Gastrocnemius medialis (tissue), 4 donors: ENCODE measurements at regions not wholly inside any gene's neighbourhood (a gene's known extent, or its start where the extent isn't known, plus 50 kb on each side); places are given as distances from the start of the nearest gene placed in this dataset.
"Not testable (repeated sequence)": the region's sequence is repeated elsewhere in the genome, so short reads cannot be mapped to it uniquely, and the experiment has no call there.

Experiments
- ATAC-seq, 2 donors: fragments of 150-250 bp; one replicate each; pipeline ENCODE4 v1.9.1; 2016
- DNase-seq, 2 donors: peaks; one replicate each; pipeline ENCODE4 v3.0.0-alpha.2; 2019
- H3K27ac ChIP-seq, 4 donors: fragments of 200-600 bp; sonication (generic); 1 replicate in 1 of 4; 2 replicates in 3 of 4; pipeline ENCODE4 v1.5.1; 2016 to 2018; ENCODE audit warnings: mild to moderate bottlenecking in 2 of 4, moderate library complexity in 1 of 4
- H3K27me3 ChIP-seq, 3 donors: fragments of 200-600 bp; sonication (generic) in 2 of 3; 1 replicate in 1 of 3; 2 replicates in 2 of 3; pipeline versions ENCODE4 v1.5.1 to v1.6.0; 2016 to 2019; ENCODE audit warnings: mild to moderate bottlenecking in 1 of 3, moderate library complexity in 1 of 3
- H3K36me3 ChIP-seq, 2 donors: fragments of 200-600 bp; sonication (generic) in 1 of 2; one replicate each; pipeline ENCODE4 v1.5.1; 2017 to 2018
- H3K4me1 ChIP-seq, 2 donors: fragments of 200-600 bp; sonication (generic) in 1 of 2; one replicate each; pipeline ENCODE4 v1.5.1; 2016 to 2017; ENCODE audit warnings: mild to moderate bottlenecking in 2 of 2
- H3K4me3 ChIP-seq, 4 donors: fragments of 200-600 bp; sonication (generic) in 3 of 4; 1 replicate in 1 of 4; 2 replicates in 3 of 4; pipeline ENCODE4 v1.5.1; 2016 to 2019; ENCODE audit warnings: mild to moderate bottlenecking in 2 of 4
- H3K9me3 ChIP-seq, 3 donors: fragments of 200-600 bp; sonication (generic) in 2 of 3; 1 replicate in 1 of 3; 2 replicates in 2 of 3; pipeline ENCODE4 v1.5.1; 2016 to 2019
- in situ Hi-C, 4 donors: fragments of 200-750 bp; cut with MboI; loops; one replicate each; pipeline versions ENCODE4 v1.15.0 to v1.8.0; 2017; ENCODE audit warnings: low sequenced_read_pairs in 4 of 4
- intact Hi-C: fragments of 100-400 bp; cut with DNase I; formaldehyde crosslinking; loops from one replicate; pipeline ENCODE4 v1.15.1; 2023; ENCODE audit warnings: low total_unique reads

GRCh38 chr21:8757399-8758093 is 1763.8 kb upstream of the TPTE start:
- H3K9me3 ChIP-seq, ATAC-seq, H3K4me1 ChIP-seq, H3K27me3 ChIP-seq, in situ Hi-C loops, H3K36me3 ChIP-seq, DNase-seq, H3K4me3 ChIP-seq, H3K27ac ChIP-seq, intact Hi-C loops: not testable (repeated sequence)

GRCh38 chr21:8758921-8759367 is 1762.4 kb upstream of the TPTE start:
- intact Hi-C loops, ATAC-seq, H3K4me1 ChIP-seq, H3K4me3 ChIP-seq, H3K27ac ChIP-seq, H3K36me3 ChIP-seq, H3K9me3 ChIP-seq, H3K27me3 ChIP-seq, in situ Hi-C loops: not testable (repeated sequence)
- DNase-seq: peak in 1 of 2 donors; percentile 15

- H3K9me3 ChIP-seq, ATAC-seq: not testable (repeated sequence)
Observed at GRCh38 chr21:8762241-8762640, 1759.1 kb upstream of the TPTE start.

GRCh38 chr21:8764416-8764815 is 1757.0 kb upstream of the TPTE start:
- ATAC-seq, H3K27ac ChIP-seq, H3K4me1 ChIP-seq, DNase-seq, H3K27me3 ChIP-seq, in situ Hi-C loops, H3K4me3 ChIP-seq, H3K9me3 ChIP-seq, intact Hi-C loops, H3K36me3 ChIP-seq: not testable (repeated sequence)

More at GRCh38 chr21:8762241-8762640, 1759.1 kb upstream of the TPTE start:
- H3K36me3 ChIP-seq, H3K27me3 ChIP-seq, in situ Hi-C loops, H3K4me3 ChIP-seq, intact Hi-C loops, H3K27ac ChIP-seq, DNase-seq, H3K4me1 ChIP-seq: not testable (repeated sequence)

- H3K27ac ChIP-seq, H3K27me3 ChIP-seq, in situ Hi-C loops, H3K36me3 ChIP-seq, H3K9me3 ChIP-seq, H3K4me1 ChIP-seq, H3K4me3 ChIP-seq, intact Hi-C loops, DNase-seq, ATAC-seq: not testable (repeated sequence)
Observed at GRCh38 chr21:8766142-8766541, 1755.2 kb upstream of the TPTE start.

GRCh38 chr21:8772910-8773514 is 1748.4 kb upstream of the TPTE start:
- DNase-seq, H3K27me3 ChIP-seq, H3K27ac ChIP-seq, H3K4me3 ChIP-seq, H3K36me3 ChIP-seq, H3K9me3 ChIP-seq, H3K4me1 ChIP-seq, ATAC-seq, intact Hi-C loops, in situ Hi-C loops: not testable (repeated sequence)

- ATAC-seq, H3K27ac ChIP-seq, DNase-seq, H3K27me3 ChIP-seq, H3K36me3 ChIP-seq, intact Hi-C loops, in situ Hi-C loops, H3K4me1 ChIP-seq, H3K9me3 ChIP-seq, H3K4me3 ChIP-seq: not testable (repeated sequence)
Observed at GRCh38 chr21:8775591-8776215, 1745.7 kb upstream of the TPTE start.

- in situ Hi-C loops: not testable (repeated sequence)
Observed at GRCh38 chr21:8777260-8777659, 1744.1 kb upstream of the TPTE start.

GRCh38 chr21:8778323-8779085 is 1742.9 kb upstream of the TPTE start:
- H3K27ac ChIP-seq, ATAC-seq, H3K36me3 ChIP-seq, H3K27me3 ChIP-seq, H3K9me3 ChIP-seq, H3K4me1 ChIP-seq, intact Hi-C loops, H3K4me3 ChIP-seq, DNase-seq, in situ Hi-C loops: not testable (repeated sequence)

More at GRCh38 chr21:8777260-8777659, 1744.1 kb upstream of the TPTE start:
- ATAC-seq, H3K36me3 ChIP-seq, H3K9me3 ChIP-seq, DNase-seq, H3K4me3 ChIP-seq, H3K4me1 ChIP-seq, intact Hi-C loops, H3K27ac ChIP-seq, H3K27me3 ChIP-seq: not testable (repeated sequence)

GRCh38 chr21:8812840-8813239 is 1708.5 kb upstream of the TPTE start:
- H3K27me3 ChIP-seq, H3K4me3 ChIP-seq, H3K36me3 ChIP-seq, H3K27ac ChIP-seq, H3K9me3 ChIP-seq, DNase-seq, ATAC-seq, in situ Hi-C loops, H3K4me1 ChIP-seq, intact Hi-C loops: not testable (repeated sequence)

GRCh38 chr21:8834264-8834663 is 1687.1 kb upstream of the TPTE start:
- H3K27ac ChIP-seq, DNase-seq, H3K9me3 ChIP-seq, ATAC-seq, in situ Hi-C loops, H3K4me1 ChIP-seq, H3K4me3 ChIP-seq, intact Hi-C loops, H3K36me3 ChIP-seq, H3K27me3 ChIP-seq: not testable (repeated sequence)
